ENCODE measurements at regions not wholly inside any gene's neighbourhood (a gene's known extent, or its start where the extent isn't known, plus 50 kb on each side); places are given as distances from the start of the nearest gene placed in this dataset.

DNA sequence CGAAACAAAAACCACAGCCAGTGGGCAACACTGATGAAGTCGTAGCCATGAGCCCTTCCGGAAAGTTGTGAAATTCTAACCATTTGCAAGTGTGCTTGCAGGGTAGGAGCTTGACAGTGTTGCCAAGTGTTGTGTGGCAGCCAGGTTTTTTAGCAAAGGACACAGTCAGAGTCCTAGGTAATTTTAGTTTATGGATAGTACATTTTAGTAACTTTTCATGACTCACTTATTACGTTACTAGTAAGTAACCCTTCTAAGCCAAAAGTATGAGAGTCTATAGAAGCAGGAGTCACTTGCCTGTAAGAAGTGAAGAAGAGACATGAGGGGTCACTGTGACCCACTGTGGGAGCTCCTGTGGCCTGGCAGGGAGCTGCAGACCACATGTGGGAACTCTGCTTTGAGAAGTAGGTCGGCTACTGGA is 54.8 kb upstream of the ADPGK start:
- TF ChIP-seq, protein P1, sequence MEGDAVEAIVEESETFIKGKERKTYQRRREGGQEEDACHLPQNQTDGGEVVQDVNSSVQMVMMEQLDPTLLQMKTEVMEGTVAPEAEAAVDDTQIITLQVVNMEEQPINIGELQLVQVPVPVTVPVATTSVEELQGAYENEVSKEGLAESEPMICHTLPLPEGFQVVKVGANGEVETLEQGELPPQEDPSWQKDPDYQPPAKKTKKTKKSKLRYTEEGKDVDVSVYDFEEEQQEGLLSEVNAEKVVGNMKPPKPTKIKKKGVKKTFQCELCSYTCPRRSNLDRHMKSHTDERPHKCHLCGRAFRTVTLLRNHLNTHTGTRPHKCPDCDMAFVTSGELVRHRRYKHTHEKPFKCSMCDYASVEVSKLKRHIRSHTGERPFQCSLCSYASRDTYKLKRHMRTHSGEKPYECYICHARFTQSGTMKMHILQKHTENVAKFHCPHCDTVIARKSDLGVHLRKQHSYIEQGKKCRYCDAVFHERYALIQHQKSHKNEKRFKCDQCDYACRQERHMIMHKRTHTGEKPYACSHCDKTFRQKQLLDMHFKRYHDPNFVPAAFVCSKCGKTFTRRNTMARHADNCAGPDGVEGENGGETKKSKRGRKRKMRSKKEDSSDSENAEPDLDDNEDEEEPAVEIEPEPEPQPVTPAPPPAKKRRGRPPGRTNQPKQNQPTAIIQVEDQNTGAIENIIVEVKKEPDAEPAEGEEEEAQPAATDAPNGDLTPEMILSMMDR (IDR thresholded peaks at IDR 0.05; ENCODE audit: low read depth, low read length), result no peak
- TF ChIP-seq EZH2phosphoT487 (IDR thresholded peaks at IDR 0.05; ENCODE audit: low read depth), result no peak
